HUES48 (cell line): ENCODE measurements at regions not wholly inside any gene's neighbourhood (a gene's known extent, or its start where the extent isn't known, plus 50 kb on each side); places are given as distances from the start of the nearest gene placed in this dataset.
"Not testable (repeated sequence)": the region's sequence is repeated elsewhere in the genome, so short reads cannot be mapped to it uniquely, and the experiment has no call there.

Experiments
- H3K27ac ChIP-seq: one replicate; pipeline ENCODE4 v1.7.0; 2013; ENCODE audit warnings: low read depth, low read length, inconsistent platforms
- H3K27me3 ChIP-seq: 2 replicates; pipeline ENCODE4 v1.6.1; 2013; ENCODE audit warnings: mild to moderate bottlenecking, low read length; ENCODE audit not compliant: control insufficient read depth, insufficient read depth
- H3K36me3 ChIP-seq: 2 replicates; pipeline ENCODE4 v1.6.1; 2013; ENCODE audit warnings: low read length; ENCODE audit not compliant: control insufficient read depth, insufficient read depth
- H3K4me1 ChIP-seq: 2 replicates; pipeline ENCODE4 v1.6.1; 2013; ENCODE audit warnings: mild to moderate bottlenecking, low read length; ENCODE audit not compliant: control insufficient read depth, insufficient read depth
- H3K4me3 ChIP-seq: 2 replicates; pipeline ENCODE4 v1.5.1; 2013; ENCODE audit warnings: mild to moderate bottlenecking, low read depth, low read length
- H3K9ac ChIP-seq: 2 replicates; pipeline ENCODE4 v1.6.1; 2013; ENCODE audit warnings: mild to moderate bottlenecking, low read depth, low read length, moderate library complexity
- H3K9me3 ChIP-seq: 2 replicates; pipeline ENCODE4 v1.6.1; 2013; ENCODE audit warnings: low read length; ENCODE audit not compliant: control insufficient read depth, insufficient read depth

GRCh38 chr3:109656225-109656624, 318.9 kb upstream of the DPPA4 start:
- H3K9ac ChIP-seq = no peak overlapping the region
- H3K4me3 ChIP-seq = no peak overlapping the region
- H3K27me3 ChIP-seq = no peaks in the 10 kb centered on the region
- H3K27ac ChIP-seq = no peak overlapping the region
- no peaks in the 10 kb centered on the region for H3K36me3 ChIP-seq
- H3K4me1 ChIP-seq = no peaks in the 10 kb centered on the region; the same call in 1 of the 2 replicates
- no peaks in the 10 kb centered on the region for H3K9me3 ChIP-seq

- Histone ChIP-seq H3K4me1 (no peaks in the 10 kb centered on the region), H3K9ac (no peak overlapping the region), H3K9me3 (no peaks in the 10 kb centered on the region), H3K4me3 (no peak overlapping the region), H3K27ac (no peak overlapping the region), H3K36me3 (no peaks in the 10 kb centered on the region), H3K27me3 (no peaks in the 10 kb centered on the region)
Measured at GRCh38 chr3:109678600-109678999, 341.3 kb upstream of the DPPA4 start.

- Histone ChIP-seq H3K9me3 (no peaks in the 10 kb centered on the region), H3K4me3 (no peak overlapping the region), H3K27ac (no peak overlapping the region), H3K27me3 (no peaks in the 10 kb centered on the region), H3K36me3 (no peaks in the 10 kb centered on the region), H3K4me1 (no peaks in the 10 kb centered on the region), H3K9ac (no peak overlapping the region)
Measured at GRCh38 chr3:109679664-109680063, 342.3 kb upstream of the DPPA4 start.

- H3K9ac ChIP-seq = no peak overlapping the region
- no peak overlapping the region for H3K4me3 ChIP-seq
- H3K36me3 ChIP-seq = no peaks in the 10 kb centered on the region
- H3K9me3 ChIP-seq = no peaks in the 10 kb centered on the region
- H3K27ac ChIP-seq = no peak overlapping the region
- no peaks in the 10 kb centered on the region for H3K4me1 ChIP-seq
- H3K27me3 ChIP-seq = no peaks in the 10 kb centered on the region
Measured at GRCh38 chr3:109683746-109684145, 346.4 kb upstream of the DPPA4 start.

GRCh38 chr3:109685084-109686079, 348.0 kb upstream of the DPPA4 start:
- Histone ChIP-seq H3K9me3 (no peaks in the 10 kb centered on the region), H3K4me3 (no peak overlapping the region), H3K27me3 (no peaks in the 10 kb centered on the region), H3K27ac (no peak overlapping the region), H3K9ac (no peak overlapping the region), H3K4me1 (no peaks in the 10 kb centered on the region), H3K36me3 (no peaks in the 10 kb centered on the region)

- H3K27me3 ChIP-seq = no peaks in the 10 kb centered on the region
- H3K4me3 ChIP-seq = no peak overlapping the region
- H3K4me1 ChIP-seq = no peaks in the 10 kb centered on the region
- no peak overlapping the region for H3K9ac ChIP-seq
- no peaks in the 10 kb centered on the region for H3K36me3 ChIP-seq
- no peaks in the 10 kb centered on the region for H3K9me3 ChIP-seq
- H3K27ac ChIP-seq = no peak overlapping the region
Measured at GRCh38 chr3:109687626-109688025, 350.3 kb upstream of the DPPA4 start.

- no peak overlapping the region for H3K4me3 ChIP-seq
- H3K9ac ChIP-seq = no peak overlapping the region
- H3K9me3 ChIP-seq = no peaks in the 10 kb centered on the region
- H3K27me3 ChIP-seq = no peaks in the 10 kb centered on the region
- no peaks in the 10 kb centered on the region for H3K4me1 ChIP-seq
- H3K36me3 ChIP-seq = no peaks in the 10 kb centered on the region
- H3K27ac ChIP-seq = no peak overlapping the region
Measured at GRCh38 chr3:109696932-109697331, 359.6 kb upstream of the DPPA4 start.

- H3K36me3 ChIP-seq = no peaks in the 10 kb centered on the region
- H3K27ac ChIP-seq = no peak overlapping the region
- no peak overlapping the region for H3K9ac ChIP-seq
- no peaks in the 10 kb centered on the region for H3K27me3 ChIP-seq
- H3K9me3 ChIP-seq = no peaks in the 10 kb centered on the region
- no peaks in the 10 kb centered on the region for H3K4me1 ChIP-seq
- no peak overlapping the region for H3K4me3 ChIP-seq
Measured at GRCh38 chr3:109702252-109702651, 364.9 kb upstream of the DPPA4 start.

GRCh38 chr3:109702976-109703375, 365.6 kb upstream of the DPPA4 start:
- H3K36me3 ChIP-seq = no peaks in the 10 kb centered on the region
- H3K9ac ChIP-seq = no peak overlapping the region
- H3K4me1 ChIP-seq = no peaks in the 10 kb centered on the region
- H3K27ac ChIP-seq = no peak overlapping the region
- H3K4me3 ChIP-seq = no peak overlapping the region
- H3K27me3 ChIP-seq = no peaks in the 10 kb centered on the region
- no peaks in the 10 kb centered on the region for H3K9me3 ChIP-seq

- H3K27ac ChIP-seq, H3K27me3 ChIP-seq, H3K9ac ChIP-seq, H3K4me1 ChIP-seq, H3K36me3 ChIP-seq, H3K9me3 ChIP-seq, H3K4me3 ChIP-seq: not testable (repeated sequence)
Measured at GRCh38 chr3:109705133-109705532, 367.8 kb upstream of the DPPA4 start.

GRCh38 chr3:109707617-109708016, 370.3 kb upstream of the DPPA4 start:
- Histone ChIP-seq H3K27me3 (no peaks in the 10 kb centered on the region), H3K4me3 (no peak overlapping the region), H3K36me3 (no peaks in the 10 kb centered on the region), H3K9me3 (no peaks in the 10 kb centered on the region), H3K27ac (no peak overlapping the region), H3K4me1 (peaks cover 2% of the 10 kb centered on the region), H3K9ac (no peak overlapping the region)
